ENCODE measurements at regions not wholly inside any gene's neighbourhood (a gene's known extent, or its start where the extent isn't known, plus 50 kb on each side); places are given as distances from the start of the nearest gene placed in this dataset.
"Not testable (repeated sequence)": the region's sequence is repeated elsewhere in the genome, so short reads cannot be mapped to it uniquely, and the experiment has no call there.

DNA sequence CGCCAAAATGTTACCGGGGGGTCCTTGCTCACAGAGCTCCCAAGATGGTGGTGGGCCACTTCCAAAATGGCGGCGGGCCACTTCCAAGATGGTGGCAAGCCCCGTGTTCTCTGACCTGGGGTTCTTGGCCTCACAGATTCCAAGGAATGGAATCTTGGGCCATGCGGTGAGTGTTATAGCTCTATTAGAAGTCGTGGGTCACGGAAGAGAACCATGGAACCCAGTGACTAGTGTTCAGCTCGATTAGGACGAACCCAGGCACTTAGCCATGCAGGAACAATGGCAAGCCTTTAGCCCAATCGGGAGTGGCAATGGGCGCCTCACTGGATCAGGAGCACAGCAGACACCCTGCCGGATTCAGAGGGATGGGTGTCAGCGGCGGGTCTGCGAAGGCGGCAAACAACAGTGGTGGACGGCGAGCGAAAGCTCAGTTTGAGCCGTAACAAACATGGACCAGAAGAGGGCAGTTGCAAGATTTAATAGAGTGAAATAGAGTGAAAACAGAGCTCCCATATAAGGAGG, 254.9 kb upstream of the CNR1 start:
- TF ChIP-seq, protein P1, sequence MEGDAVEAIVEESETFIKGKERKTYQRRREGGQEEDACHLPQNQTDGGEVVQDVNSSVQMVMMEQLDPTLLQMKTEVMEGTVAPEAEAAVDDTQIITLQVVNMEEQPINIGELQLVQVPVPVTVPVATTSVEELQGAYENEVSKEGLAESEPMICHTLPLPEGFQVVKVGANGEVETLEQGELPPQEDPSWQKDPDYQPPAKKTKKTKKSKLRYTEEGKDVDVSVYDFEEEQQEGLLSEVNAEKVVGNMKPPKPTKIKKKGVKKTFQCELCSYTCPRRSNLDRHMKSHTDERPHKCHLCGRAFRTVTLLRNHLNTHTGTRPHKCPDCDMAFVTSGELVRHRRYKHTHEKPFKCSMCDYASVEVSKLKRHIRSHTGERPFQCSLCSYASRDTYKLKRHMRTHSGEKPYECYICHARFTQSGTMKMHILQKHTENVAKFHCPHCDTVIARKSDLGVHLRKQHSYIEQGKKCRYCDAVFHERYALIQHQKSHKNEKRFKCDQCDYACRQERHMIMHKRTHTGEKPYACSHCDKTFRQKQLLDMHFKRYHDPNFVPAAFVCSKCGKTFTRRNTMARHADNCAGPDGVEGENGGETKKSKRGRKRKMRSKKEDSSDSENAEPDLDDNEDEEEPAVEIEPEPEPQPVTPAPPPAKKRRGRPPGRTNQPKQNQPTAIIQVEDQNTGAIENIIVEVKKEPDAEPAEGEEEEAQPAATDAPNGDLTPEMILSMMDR (conservative IDR thresholded peaks at IDR 0.05 in 1 of 2, IDR thresholded peaks at IDR 0.05 in 1 of 2; ENCODE audit: low read depth in 1 of 2, low read length in 2 of 2): not testable (repeated sequence)
- not testable (repeated sequence) for TF ChIP-seq EZH2 (IDR thresholded peaks at IDR 0.05; ENCODE audit: low read length, missing control alignments)

All from fibroblast of lung (primary cell).